ENCODE measurements at regions not wholly inside any gene's neighbourhood (a gene's known extent, or its start where the extent isn't known, plus 50 kb on each side); places are given as distances from the start of the nearest gene placed in this dataset.

- H3K4me1 ChIP-seq (replicated peaks in 1 of 4; ENCODE audit: control insufficient read depth in 3 of 4, insufficient read depth in 4 of 4, low read length in 3 of 4): no peaks in the 10 kb centered on the region
- H3K36me3 ChIP-seq (ENCODE audit: control insufficient read depth in 2 of 4, insufficient read depth in 4 of 4, low read length in 3 of 4): no peaks in the 10 kb centered on the region
- no peak for DNase-seq (ENCODE audit: low read depth in 1 of 2, low spot score in 2 of 2)
- H3K23ac ChIP-seq (ENCODE audit: insufficient read length): no peak overlapping the region
- no peak overlapping the region for H2BK20ac ChIP-seq (ENCODE audit: low read length)
- H4K5ac ChIP-seq (ENCODE audit: insufficient read length, low read depth, low read length): no peak overlapping the region
- no peaks in the 10 kb centered on the region for H3K23me2 ChIP-seq (ENCODE audit: low read depth, low read length)
- no peak overlapping the region for H2BK12ac ChIP-seq (ENCODE audit: low read depth, low read length)
- no peaks in the 10 kb centered on the region for H3K27me3 ChIP-seq (replicated peaks in 1 of 4; ENCODE audit: control insufficient read depth in 3 of 4, extremely low read depth in 1 of 4, insufficient read depth in 3 of 4, low read length in 3 of 4)
- H3K14ac ChIP-seq (ENCODE audit: insufficient read length): no peak overlapping the region
- no peaks in the 10 kb centered on the region for H4K20me1 ChIP-seq (replicated peaks in 1 of 2; ENCODE audit: control insufficient read depth in 1 of 2, insufficient read depth in 2 of 2, low read length in 2 of 2)
- H3K56ac ChIP-seq (replicated peaks; ENCODE audit: insufficient read length, low read depth, low read length): no peak overlapping the region
- H2AK5ac ChIP-seq (ENCODE audit: low read depth, low read length): no peak overlapping the region
- H3K4me2 ChIP-seq (ENCODE audit: insufficient read depth in 1 of 2, low read depth in 2 of 2, low read length in 2 of 2): no peak overlapping the region
- no peak overlapping the region for H2AFZ ChIP-seq (ENCODE audit: low read length)
- no peak overlapping the region for H4K8ac ChIP-seq (ENCODE audit: extremely low read depth, insufficient read depth, low read length)
- no peak overlapping the region for H2BK120ac ChIP-seq (replicated peaks; ENCODE audit: low read depth, low read length)
- no peak overlapping the region for H3K18ac ChIP-seq (ENCODE audit: extremely low read depth, low read length)
- no peaks in the 10 kb centered on the region for H3K79me1 ChIP-seq (ENCODE audit: low read depth, low read length)
- no peak overlapping the region for H3K27ac ChIP-seq (ENCODE audit: low read depth, low read length)
- TF ChIP-seq TAF1 (IDR thresholded peaks at IDR 0.05; ENCODE audit: low read depth, low read length): no peak
- TF ChIP-seq CEBPB (IDR thresholded peaks at IDR 0.05; ENCODE audit: low read depth, low read length): peak; percentile 82
- no peaks in the 10 kb centered on the region for H3K9me3 ChIP-seq (ENCODE audit: insufficient read depth in 2 of 2, low read depth in 1 of 2, low read length in 1 of 2)
- CTCF ChIA-PET (ENCODE audit: partially characterized antibody): interaction anchor here (1.1 kb wide), 1 partner anchor 215 kb away, joined by 3 read pairs; no protein-coding TSS in a partner anchor
- no peak overlapping the region for H3K9ac ChIP-seq (replicated peaks in 1 of 4; ENCODE audit: extremely low read depth in 1 of 4, low read depth in 3 of 4, low read length in 3 of 4)
- H3K4ac ChIP-seq (replicated peaks; ENCODE audit: insufficient read length, low read depth, low read length): no peak overlapping the region
- no peak overlapping the region for H4K91ac ChIP-seq (replicated peaks; ENCODE audit: insufficient read length, low read length)
- no peak overlapping the region for H2BK15ac ChIP-seq (ENCODE audit: low read length)
- POLR2A ChIA-PET (ENCODE audit: partially characterized antibody): interaction anchor here (1.1 kb wide), 1 partner anchor 33 kb away, joined by 3 read pairs; no protein-coding TSS in a partner anchor
- WGBS, 2 experiments (ENCODE audit: extremely low coverage in 1 of 2, insufficient coverage in 1 of 2, insufficient read length in 1 of 2, insufficient replicate concordance in 2 of 2, low coverage in 1 of 2, low lambda C conversion rate in 2 of 2, missing lambda C conversion rate in 1 of 2): 86% methylated on average over 1 of the region's 1 CpG; no CpG with 5 or more reads in 1 of the 2 experiments
- no peak for FAIRE-seq
- H3K79me2 ChIP-seq (ENCODE audit: control insufficient read depth in 1 of 2, insufficient read depth in 2 of 2, low read length in 2 of 2): no peaks in the 10 kb centered on the region
- H2BK5ac ChIP-seq (ENCODE audit: low read depth, low read length): no peak overlapping the region
- no peak overlapping the region for H3K4me3 ChIP-seq (ENCODE audit: extremely low read depth in 1 of 4, insufficient read depth in 2 of 4, low read depth in 3 of 4, low read length in 4 of 4)
Measured at GRCh38 chr7:124369310-124369709, 336.4 kb upstream of the TMEM229A start.
